Kidney (tissue), 13 donors: ENCODE measurements at regions not wholly inside any gene's neighbourhood (a gene's known extent, or its start where the extent isn't known, plus 50 kb on each side); places are given as distances from the start of the nearest gene placed in this dataset.

Experiments used
- DNase-seq, 5 donors: peaks; one replicate each; pipeline ENCODE4 v3.0.0-alpha.2; 2013 to 2020
- FAIRE-seq: peaks from 2 replicates; lab custom pipeline; 2012; peaks lifted over from hg19 to GRCh38; lab: Jason Lieb, UNC
- H3K27ac ChIP-seq, 2 donors: one replicate each; pipeline ENCODE4 v1.7.0; 2013; ENCODE audit warnings: low read depth in 2 of 2, low read length in 2 of 2, inconsistent platforms in 1 of 2
- H3K27me3 ChIP-seq: one replicate; pipeline ENCODE4 v1.7.1; 2013; ENCODE audit warnings: low read length, inconsistent platforms; ENCODE audit not compliant: control insufficient read depth, insufficient read depth
- H3K36me3 ChIP-seq, 3 donors: one replicate each; pipeline versions ENCODE4 v1.7.0 to v1.7.1; 2013; ENCODE audit warnings: low read length in 3 of 3, control low read depth in 1 of 3, inconsistent platforms in 1 of 3; ENCODE audit not compliant: insufficient read depth in 3 of 3, control insufficient read depth in 2 of 3
- H3K4me1 ChIP-seq, 3 donors: one replicate each; pipeline versions ENCODE4 v1.7.0 to v1.7.1; 2013; ENCODE audit warnings: low read length in 3 of 3, inconsistent platforms in 1 of 3, low read depth in 1 of 3; ENCODE audit not compliant: control insufficient read depth in 2 of 3, insufficient read depth in 2 of 3
- H3K4me3 ChIP-seq, 3 donors: one replicate each; pipeline versions ENCODE4 v1.7.0 to v1.8.1; 2013; ENCODE audit warnings: low read length in 3 of 3, control low read depth in 1 of 3, inconsistent platforms in 1 of 3
- H3K9ac ChIP-seq, 3 donors: one replicate each; pipeline versions ENCODE4 v1.7.0 to v1.7.1; 2013; ENCODE audit warnings: low read length in 3 of 3, control low read depth in 1 of 3, inconsistent platforms in 1 of 3
- H3K9me3 ChIP-seq, 3 donors: one replicate each; pipeline versions ENCODE4 v1.7.0 to v1.7.1; 2013; ENCODE audit warnings: low read length in 3 of 3, control low read depth in 1 of 3, inconsistent platforms in 1 of 3; ENCODE audit not compliant: control insufficient read depth in 2 of 3, insufficient read depth in 1 of 3
- CTCF ChIP-seq: IDR thresholded peaks from 3 replicates; pipeline ENCODE4 v1.5.1; 2012; ENCODE audit warnings: mild to moderate bottlenecking, moderate library complexity, borderline replicate concordance; ENCODE audit not compliant: insufficient read depth; ENCODE audit errors: extremely low read depth
- intact Hi-C: fragments of 100-400 bp; cut with DNase I; formaldehyde crosslinking; loops from one replicate; pipeline ENCODE4 v1.11.1; 2022
- donor health status: control.
- donor health status: control.
- donor health status: control.
- donor health status: control.
- donor health status: control.
- donor health status: DM: yes; HTN: yes; CAD: no.
- donor health status: Normal renal cell carcinoma (clear cell type).

GRCh38 chr10:53434413-53434812 is 661.8 kb upstream of the MBL2 start:
- intact Hi-C loops, result no loop called here
- Histone ChIP-seq H3K27me3 (no peaks in the 10 kb centered on the region), H3K9ac (no peak overlapping the region), H3K36me3 (no peaks in the 10 kb centered on the region), H3K4me1 (no peaks in the 10 kb centered on the region), H3K27ac (no peak overlapping the region), H3K9me3 (no peaks in the 10 kb centered on the region), H3K4me3 (no peak overlapping the region)
- no peak for DNase-seq
- TF ChIP-seq CTCF, result no peak
- FAIRE-seq, result no peak

GRCh38 chr10:53432035-53432434 is 659.5 kb upstream of the MBL2 start:
- Histone ChIP-seq H3K27me3 (no peaks in the 10 kb centered on the region), H3K36me3 (no peaks in the 10 kb centered on the region), H3K9ac (no peak overlapping the region), H3K9me3 (no peaks in the 10 kb centered on the region), H3K27ac (no peak overlapping the region), H3K4me3 (no peak overlapping the region), H3K4me1 (no peaks in the 10 kb centered on the region)
- no peak for TF ChIP-seq CTCF
- DNase-seq, result no peak
- no peak for FAIRE-seq
- intact Hi-C loops, result no loop called here

GRCh38 chr10:53430974-53431373 is 658.4 kb upstream of the MBL2 start:
- FAIRE-seq (no peak), DNase-seq (no peak)
- intact Hi-C loops, result no loop called here
- Histone ChIP-seq H3K9ac (no peak overlapping the region), H3K4me3 (no peak overlapping the region), H3K4me1 (no peaks in the 10 kb centered on the region), H3K27ac (no peak overlapping the region), H3K36me3 (no peaks in the 10 kb centered on the region), H3K27me3 (no peaks in the 10 kb centered on the region), H3K9me3 (no peaks in the 10 kb centered on the region)
- no peak for TF ChIP-seq CTCF
